Heart right ventricle (tissue), 16 donors: ENCODE measurements at regions not wholly inside any gene's neighbourhood (a gene's known extent, or its start where the extent isn't known, plus 50 kb on each side); places are given as distances from the start of the nearest gene placed in this dataset.

Experiments
- ATAC-seq, 8 donors: fragments of 200-7000 bp; cut with Tn5 transposase; one replicate each; pipeline ENCODE4 v1.9.1; 2020; ENCODE audit warnings: mild to moderate bottlenecking in 8 of 8, moderate library complexity in 8 of 8, moderate number of reproducible peaks in 1 of 8
- DNase-seq, 2 donors: peaks; one replicate each; pipeline ENCODE4 v3.0.0-alpha.2; 2020
- H3K27ac ChIP-seq, 10 donors: fragments of 200-600 bp; sonication (generic) in 2 of 10; one replicate each; pipeline versions ENCODE4 v1.5.0 to v1.8.0; 2020 to 2022; ENCODE audit warnings: mild to moderate bottlenecking in 3 of 10
- H3K27me3 ChIP-seq, 7 donors: fragments of 200-600 bp; one replicate each; pipeline ENCODE4 v1.8.0; 2021 to 2022; ENCODE audit warnings: mild to moderate bottlenecking in 2 of 7
- H3K36me3 ChIP-seq, 9 donors: fragments of 200-600 bp; sonication (generic) in 1 of 9; one replicate each; pipeline versions ENCODE4 v1.5.0 to v1.8.0; 2020 to 2022; ENCODE audit warnings: mild to moderate bottlenecking in 2 of 9
- H3K4me1 ChIP-seq, 9 donors: fragments of 200-600 bp; sonication (generic) in 1 of 9; one replicate each; pipeline versions ENCODE4 v1.5.0 to v1.8.0; 2020 to 2022; ENCODE audit warnings: mild to moderate bottlenecking in 4 of 9
- H3K4me3 ChIP-seq, 10 donors: fragments of 200-600 bp; sonication (generic) in 2 of 10; one replicate each; pipeline versions ENCODE4 v1.5.0 to v1.8.0; 2020 to 2022; ENCODE audit warnings: mild to moderate bottlenecking in 7 of 10, moderate library complexity in 2 of 10
- H3K9me3 ChIP-seq, 11 donors: fragments of 200-600 bp in 10 of 11; sonication (generic) in 2 of 11; one replicate each; pipeline versions ENCODE4 v1.5.0 to v1.8.0; 2013 to 2022; ENCODE audit warnings: mild to moderate bottlenecking in 2 of 11, control low read depth in 1 of 11, moderate library complexity in 1 of 11
- WGBS, 2 donors: extraction: QIAGEN DNeasy Blood & Tissue Kit; methylation state at CpG; one replicate each; pipeline ENCODE4 v1.1.7; 2013; ENCODE audit warnings: inconsistent platforms in 1 of 2; 5-methylcytosine and 5-hydroxymethylcytosine counted together
- intact Hi-C, 10 donors: fragments of 100-400 bp; cut with DNase I; formaldehyde crosslinking; loops; one replicate each; pipeline versions ENCODE4 v1.11.1 to v1.14.2; 2022
- TF ChIP-seq, protein P1 (sequence below), 9 donors: fragments of 200-600 bp; sonication (generic) in 2 of 9; IDR thresholded peaks; one replicate each; pipeline versions ENCODE4 v1.5.0 to v1.8.0; 2021 to 2022; ENCODE audit warnings: antibody characterized with exemption in 9 of 9, mild to moderate bottlenecking in 5 of 9, moderate library complexity in 1 of 9
- donor health status: Arrhythmogenic right ventricular cardiomyopathy.
- donor health status: ischemic (EF 13 %, LVEDD 7.1; RV severe dilation, severe dysfunction).
- donor health status: healthy with polysubstance abuse.
- donor health status: DM: no; HTN: yes; CAD: no.
- donor health status: DM: no; HTN: no; CAD: no.
- donor health status: ischemic (EF 25% LVEDD 6.9; RV normal size, moderate dysfunction).
- donor health status: ischemic (EF 25% LVEDD 5.7; RV mildly dilated, moderate dysfunction).
- donor health status: healthy.
- donor health status: DM: yes; HTN: yes; CAD: no.
- donor health status: Ischemic cardiomyopathy.
- donor health status: ischemic (EF 35%, LVEDD 5.7; RV mildly dilated, moderate dysfunction).
- donor health status: nonischemic (EF 11% LVEDD 7.7; RV severe dilation, severe dysfunction).
- donor health status: DM: yes; HTN: yes; CAD: no.
- donor health status: PGD.
- donor health status: ischemic (EF 29% LVEDD 5.4; RV normal size, mild dysfunction).
- donor health status: nonischemic (EF 23%, LVEDD 6.1; RV moderate dilation, normal function).

DNA sequence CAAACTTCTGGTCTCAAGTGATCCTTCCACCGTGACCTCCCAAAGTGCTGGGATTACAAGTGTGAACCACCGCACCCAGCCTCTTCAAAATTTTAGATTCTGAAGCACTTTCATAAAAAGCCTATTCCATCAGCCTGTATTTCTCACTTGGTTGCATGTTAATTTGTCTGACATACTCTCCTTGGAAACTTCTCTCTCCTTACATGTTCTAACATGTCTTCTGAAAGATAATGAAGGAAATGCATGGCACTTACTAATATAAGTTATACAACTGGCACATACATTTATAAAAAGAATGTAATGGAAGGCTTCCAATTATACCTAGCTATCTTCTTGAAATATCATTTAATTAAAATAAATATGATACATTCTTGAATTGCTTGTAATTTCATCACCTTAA, 597.5 kb downstream of the TBC1D32 start:
- H3K27me3 ChIP-seq: no peaks in the 10 kb centered on the region
- no peaks in the 10 kb centered on the region for H3K4me1 ChIP-seq
- WGBS, 2 donors: 96 to 98% methylated on average over 2 of the region's 2 CpGs
- H3K27ac ChIP-seq: no peak overlapping the region
- peaks cover 0 to 17% (median 8%) of the 10 kb centered on the region in 11 donors for H3K9me3 ChIP-seq
- H3K4me3 ChIP-seq: no peak overlapping the region
- intact Hi-C loops: no loop called here
- DNase-seq (no peak), ATAC-seq (no peak)
- TF ChIP-seq, protein P1, sequence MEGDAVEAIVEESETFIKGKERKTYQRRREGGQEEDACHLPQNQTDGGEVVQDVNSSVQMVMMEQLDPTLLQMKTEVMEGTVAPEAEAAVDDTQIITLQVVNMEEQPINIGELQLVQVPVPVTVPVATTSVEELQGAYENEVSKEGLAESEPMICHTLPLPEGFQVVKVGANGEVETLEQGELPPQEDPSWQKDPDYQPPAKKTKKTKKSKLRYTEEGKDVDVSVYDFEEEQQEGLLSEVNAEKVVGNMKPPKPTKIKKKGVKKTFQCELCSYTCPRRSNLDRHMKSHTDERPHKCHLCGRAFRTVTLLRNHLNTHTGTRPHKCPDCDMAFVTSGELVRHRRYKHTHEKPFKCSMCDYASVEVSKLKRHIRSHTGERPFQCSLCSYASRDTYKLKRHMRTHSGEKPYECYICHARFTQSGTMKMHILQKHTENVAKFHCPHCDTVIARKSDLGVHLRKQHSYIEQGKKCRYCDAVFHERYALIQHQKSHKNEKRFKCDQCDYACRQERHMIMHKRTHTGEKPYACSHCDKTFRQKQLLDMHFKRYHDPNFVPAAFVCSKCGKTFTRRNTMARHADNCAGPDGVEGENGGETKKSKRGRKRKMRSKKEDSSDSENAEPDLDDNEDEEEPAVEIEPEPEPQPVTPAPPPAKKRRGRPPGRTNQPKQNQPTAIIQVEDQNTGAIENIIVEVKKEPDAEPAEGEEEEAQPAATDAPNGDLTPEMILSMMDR (IDR thresholded peaks at IDR 0.05): no peak
- H3K36me3 ChIP-seq: no peaks in the 10 kb centered on the region

DNA sequence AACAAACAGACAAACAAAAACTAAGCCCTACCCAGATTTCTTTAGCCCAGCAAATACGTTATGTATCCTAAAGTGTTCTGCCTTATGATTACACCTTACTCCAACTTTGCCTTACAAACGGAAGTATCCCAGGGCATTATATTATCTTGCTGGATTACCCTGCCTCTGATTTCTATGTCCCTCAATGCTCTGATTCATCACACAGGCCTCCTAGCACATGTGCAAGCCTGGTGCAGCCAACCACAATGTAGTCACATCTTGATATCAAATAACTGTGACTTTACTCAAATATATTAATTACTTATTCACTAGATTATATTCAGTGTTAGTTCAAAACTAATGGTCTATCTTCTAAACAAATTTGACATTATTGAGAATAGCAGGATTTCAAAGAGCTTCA, 598.6 kb downstream of the TBC1D32 start:
- no peaks in the 10 kb centered on the region for H3K4me1 ChIP-seq
- no peak overlapping the region for H3K27ac ChIP-seq
- ATAC-seq: no peak
- TF ChIP-seq, protein P1 (IDR thresholded peaks at IDR 0.05): no peak
- H3K27me3 ChIP-seq: no peaks in the 10 kb centered on the region
- peaks cover 0 to 28% (median 11%) of the 10 kb centered on the region in 11 donors for H3K9me3 ChIP-seq
- H3K36me3 ChIP-seq: no peaks in the 10 kb centered on the region
- no peak overlapping the region for H3K4me3 ChIP-seq
- WGBS, 2 donors: 73 to 76% methylated on average over 2 of the region's 2 CpGs
- no peak for DNase-seq
- intact Hi-C loops: no loop called here

DNA sequence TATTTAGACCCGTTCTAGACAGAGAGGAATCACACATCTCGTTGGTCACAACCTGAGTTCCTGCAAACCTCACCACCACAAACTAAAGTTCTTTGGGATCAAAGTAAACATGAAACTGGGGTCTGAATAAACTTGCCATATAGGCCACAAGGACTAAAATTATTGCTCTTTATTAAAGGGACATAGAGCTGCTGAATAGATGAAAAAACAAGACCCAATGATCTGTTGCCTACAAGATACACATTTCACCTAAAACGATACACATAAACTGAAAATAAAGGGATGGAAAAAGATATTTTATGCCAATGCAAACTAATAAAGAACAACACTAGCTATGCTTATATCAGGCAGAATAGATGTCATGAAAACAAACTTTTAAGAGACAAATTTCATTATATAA, 623.0 kb downstream of the TBC1D32 start:
- DNase-seq (no peak), ATAC-seq (no peak)
- 77 to 81% methylated on average over 3 of the region's 3 CpGs for WGBS, 2 donors
- H3K9me3 ChIP-seq: peaks cover 0 to 69% (median 14%) of the 10 kb centered on the region in 11 donors
- TF ChIP-seq, protein P1 (IDR thresholded peaks at IDR 0.05): no peak
- no peak overlapping the region for H3K27ac ChIP-seq
- no peaks in the 10 kb centered on the region for H3K36me3 ChIP-seq
- H3K4me1 ChIP-seq: no peaks in the 10 kb centered on the region
- intact Hi-C loops: no loop called here
- H3K4me3 ChIP-seq: no peak overlapping the region
- no peaks in the 10 kb centered on the region for H3K27me3 ChIP-seq

DNA sequence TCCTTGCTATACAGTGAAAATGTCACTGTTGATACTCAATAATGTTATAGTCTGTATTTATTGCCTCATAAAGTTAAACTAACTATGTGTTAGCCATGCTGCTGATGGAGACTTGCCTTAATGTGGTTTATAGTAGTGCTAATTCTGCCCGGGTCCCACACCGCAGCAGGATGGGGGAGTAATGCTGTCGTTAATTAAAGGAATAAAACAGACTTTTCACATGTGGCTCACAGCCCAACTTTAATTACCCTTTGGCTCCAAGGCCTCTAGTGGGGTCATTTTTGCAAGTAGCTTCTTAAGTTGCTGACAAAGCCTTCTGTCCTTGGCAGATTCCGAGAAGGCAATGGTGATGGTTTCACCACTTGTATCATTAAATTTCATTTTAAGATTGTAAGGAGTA, 634.3 kb downstream of the TBC1D32 start:
- Histone ChIP-seq H3K27me3 (no peaks in the 10 kb centered on the region), H3K9me3 (peaks cover 0 to 7% (median 3%) of the 10 kb centered on the region in 11 donors), H3K4me3 (no peak overlapping the region), H3K4me1 (no peaks in the 10 kb centered on the region), H3K36me3 (no peaks in the 10 kb centered on the region), H3K27ac (no peak overlapping the region)
- intact Hi-C loops: no loop called here
- DNase-seq: no peak
- TF ChIP-seq, protein P1 (IDR thresholded peaks at IDR 0.05): no peak
- ATAC-seq: no peak
- 72 to 73% methylated on average over 4 of the region's 4 CpGs for WGBS, 2 donors
